ENCODE measurements at regions not wholly inside any gene's neighbourhood (a gene's known extent, or its start where the extent isn't known, plus 50 kb on each side); places are given as distances from the start of the nearest gene placed in this dataset.

- no peak for TF ChIP-seq CTCF (conservative IDR thresholded peaks at IDR 0.05; ENCODE audit: low read depth, low read length)
- H3K4me3 ChIP-seq (ENCODE audit: low read depth, low read length): no peak overlapping the region
- DNase-seq (ENCODE audit: low read depth): no peak
Observed at GRCh38 chr3:117885011-117885441, 1149.6 kb downstream of the IGSF11 start.

DNA sequence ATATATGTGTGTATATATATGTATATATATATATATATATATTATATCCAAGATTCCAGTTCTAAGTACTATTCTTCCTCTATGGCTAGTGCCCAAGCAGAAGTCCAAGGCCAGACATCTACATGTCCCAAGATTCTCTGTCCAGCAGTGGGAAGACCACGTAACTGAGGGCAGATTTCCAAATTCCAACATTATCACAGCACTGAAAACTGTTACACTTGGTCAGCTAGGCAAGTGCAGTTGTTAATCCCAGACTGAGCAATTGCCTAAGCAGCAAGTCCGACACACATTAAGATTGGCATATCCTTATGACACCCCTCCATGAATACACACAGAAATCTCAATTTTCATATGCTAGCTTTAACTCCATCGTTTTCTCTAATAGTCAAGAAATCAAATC is 1148.5 kb downstream of the IGSF11 start:
- H3K4me3 ChIP-seq (ENCODE audit: low read depth, low read length): no peak overlapping the region
- no peak for TF ChIP-seq CTCF (conservative IDR thresholded peaks at IDR 0.05; ENCODE audit: low read depth, low read length)
- no peak for DNase-seq (ENCODE audit: low read depth)

DNA sequence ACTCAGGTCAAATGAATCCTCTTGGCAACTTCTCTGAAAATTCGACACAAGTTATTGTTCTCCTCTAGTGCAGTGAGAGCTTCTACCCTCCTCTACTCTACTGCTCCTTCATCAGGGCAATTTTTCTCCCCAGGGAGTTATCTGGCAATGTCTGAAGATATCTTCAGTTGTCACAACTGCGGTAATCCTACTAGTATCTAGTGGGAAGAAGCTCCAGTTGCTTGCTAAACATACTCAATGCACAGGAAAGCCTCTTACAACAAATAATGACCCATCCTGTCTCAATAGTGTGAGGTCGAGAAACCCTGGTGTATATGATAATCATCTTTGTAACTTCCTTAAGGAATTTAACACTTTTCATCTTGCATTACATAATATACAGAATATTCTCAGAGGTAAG is 1147.6 kb downstream of the IGSF11 start:
- no peak for DNase-seq (ENCODE audit: low read depth)
- H3K4me3 ChIP-seq (ENCODE audit: low read depth, low read length): no peak overlapping the region
- TF ChIP-seq CTCF (conservative IDR thresholded peaks at IDR 0.05; ENCODE audit: low read depth, low read length): no peak

- DNase-seq (ENCODE audit: low read depth): no peak
- H3K4me3 ChIP-seq (ENCODE audit: low read depth, low read length): no peak overlapping the region
- TF ChIP-seq CTCF (conservative IDR thresholded peaks at IDR 0.05; ENCODE audit: low read depth, low read length): no peak
Observed at GRCh38 chr3:117887901-117888300, 1146.7 kb downstream of the IGSF11 start.

GRCh38 chr3:117892431-117892841 is 1142.2 kb downstream of the IGSF11 start:
- peak; percentile 33 for DNase-seq (ENCODE audit: low read depth)
- no peak overlapping the region for H3K4me3 ChIP-seq (ENCODE audit: low read depth, low read length)
- no peak for TF ChIP-seq CTCF (conservative IDR thresholded peaks at IDR 0.05; ENCODE audit: low read depth, low read length)

- TF ChIP-seq CTCF (conservative IDR thresholded peaks at IDR 0.05; ENCODE audit: low read depth, low read length): no peak
- no peak for DNase-seq (ENCODE audit: low read depth)
- H3K4me3 ChIP-seq (ENCODE audit: low read depth, low read length): no peak overlapping the region
Observed at GRCh38 chr3:117893001-117893400, 1141.6 kb downstream of the IGSF11 start.

GRCh38 chr3:117893638-117894037 is 1141.0 kb downstream of the IGSF11 start:
- no peak for DNase-seq (ENCODE audit: low read depth)
- TF ChIP-seq CTCF (conservative IDR thresholded peaks at IDR 0.05; ENCODE audit: low read depth, low read length): no peak
- no peak overlapping the region for H3K4me3 ChIP-seq (ENCODE audit: low read depth, low read length)

All from epithelial cell of proximal tubule (primary cell).